ENCODE measurements at regions not wholly inside any gene's neighbourhood (a gene's known extent, or its start where the extent isn't known, plus 50 kb on each side); places are given as distances from the start of the nearest gene placed in this dataset.

GRCh38 chr7:41875513-41875912 lies 172.6 kb upstream of the INHBA start:
- TF ChIP-seq EP300 (IDR thresholded peaks at IDR 0.05) (no peak), CTCF (IDR thresholded peaks at IDR 0.05) (no peak), POLR2A (IDR thresholded peaks at IDR 0.05) (no peak), POLR2AphosphoS5 (IDR thresholded peaks at IDR 0.05) (no peak)

All from gastroesophageal sphincter (tissue), 3 donors.